ENCODE measurements at regions not wholly inside any gene's neighbourhood (a gene's known extent, or its start where the extent isn't known, plus 50 kb on each side); places are given as distances from the start of the nearest gene placed in this dataset.

DNA sequence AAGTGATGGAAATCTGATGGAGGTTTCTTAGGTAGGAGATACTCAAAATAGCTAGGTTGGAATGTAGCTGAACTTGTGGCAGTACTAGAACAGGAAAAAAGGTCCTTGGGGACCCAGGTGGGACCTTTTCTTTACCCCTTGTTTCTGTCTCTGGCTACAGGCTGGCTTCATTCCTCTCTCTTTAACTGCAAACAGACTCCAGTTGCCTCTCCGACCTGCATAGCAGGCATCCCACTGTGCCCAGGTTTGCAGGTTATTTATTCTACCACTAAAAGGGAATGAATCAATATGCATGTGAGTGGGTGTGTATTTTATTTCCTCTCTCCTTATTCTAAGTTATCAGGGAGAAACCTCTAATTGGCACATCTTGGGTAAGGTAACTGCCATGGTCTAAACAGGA lies 758.1 kb downstream of the MED13L start:
- H3K27ac ChIP-seq (ENCODE audit: low read depth, low read length) = no peak overlapping the region
- WGBS, 3 donors = 63 to 93% (median 85%) methylated on average over 1 of the region's 1 CpG

DNA sequence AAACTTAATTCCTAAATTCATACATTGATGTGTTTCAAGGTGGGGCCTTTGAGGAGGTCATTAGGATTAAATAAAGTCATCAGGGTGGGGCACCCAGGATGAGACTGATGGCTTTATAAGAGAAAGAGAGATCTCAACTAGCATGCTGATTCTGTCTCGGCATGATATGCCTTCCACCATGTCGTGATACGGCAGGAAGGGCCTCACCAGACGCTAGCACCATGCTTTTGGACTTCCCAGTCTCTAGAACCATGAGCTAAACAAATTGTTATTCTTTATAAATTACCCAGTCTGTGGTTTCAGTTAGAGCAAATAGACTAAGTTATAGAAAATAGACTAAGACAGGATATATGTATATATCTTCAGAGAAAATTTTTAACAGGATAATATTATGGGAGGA lies 759.6 kb downstream of the MED13L start:
- WGBS, 3 donors = 74 to 90% (median 78%) methylated on average over 4 of the region's 4 CpGs

GRCh38 chr12:115511986-115512711 lies 765.3 kb downstream of the MED13L start:
- H3K27ac ChIP-seq (ENCODE audit: low read depth, low read length) = no peak overlapping the region

More for the DNA sequence above, 759.6 kb downstream of the MED13L start:
- no peak overlapping the region for H3K27ac ChIP-seq (ENCODE audit: low read depth, low read length)

GRCh38 chr12:115511305-115511704 lies 766.2 kb downstream of the MED13L start:
- WGBS, 3 donors = 45 to 87% (median 55%) methylated on average over 2 of the region's 2 CpGs
- H3K27ac ChIP-seq (ENCODE audit: low read depth, low read length) = no peak overlapping the region

DNA sequence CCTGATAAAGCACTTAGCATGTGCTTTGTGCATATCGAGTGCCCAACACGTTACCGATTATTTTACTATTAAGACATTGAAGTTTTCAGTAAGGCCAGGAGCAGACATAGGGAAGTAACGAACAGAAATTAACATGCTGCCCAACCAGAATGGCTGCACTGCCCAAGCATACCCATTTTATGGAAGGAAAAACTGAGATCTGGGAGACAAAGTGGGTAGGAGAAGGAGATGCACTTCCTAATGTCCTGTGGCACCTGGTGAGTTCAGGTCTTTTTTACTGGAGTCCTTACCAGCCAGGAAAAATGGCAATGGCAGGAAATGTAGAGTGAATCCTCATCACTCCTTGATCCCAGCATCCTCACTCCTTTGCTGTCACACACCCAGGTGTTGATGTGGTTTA lies 768.5 kb downstream of the MED13L start:
- WGBS, 3 donors = 82 to 95% (median 94%) methylated on average over 4 of the region's 4 CpGs
- no peak overlapping the region for H3K27ac ChIP-seq (ENCODE audit: low read depth, low read length)

DNA sequence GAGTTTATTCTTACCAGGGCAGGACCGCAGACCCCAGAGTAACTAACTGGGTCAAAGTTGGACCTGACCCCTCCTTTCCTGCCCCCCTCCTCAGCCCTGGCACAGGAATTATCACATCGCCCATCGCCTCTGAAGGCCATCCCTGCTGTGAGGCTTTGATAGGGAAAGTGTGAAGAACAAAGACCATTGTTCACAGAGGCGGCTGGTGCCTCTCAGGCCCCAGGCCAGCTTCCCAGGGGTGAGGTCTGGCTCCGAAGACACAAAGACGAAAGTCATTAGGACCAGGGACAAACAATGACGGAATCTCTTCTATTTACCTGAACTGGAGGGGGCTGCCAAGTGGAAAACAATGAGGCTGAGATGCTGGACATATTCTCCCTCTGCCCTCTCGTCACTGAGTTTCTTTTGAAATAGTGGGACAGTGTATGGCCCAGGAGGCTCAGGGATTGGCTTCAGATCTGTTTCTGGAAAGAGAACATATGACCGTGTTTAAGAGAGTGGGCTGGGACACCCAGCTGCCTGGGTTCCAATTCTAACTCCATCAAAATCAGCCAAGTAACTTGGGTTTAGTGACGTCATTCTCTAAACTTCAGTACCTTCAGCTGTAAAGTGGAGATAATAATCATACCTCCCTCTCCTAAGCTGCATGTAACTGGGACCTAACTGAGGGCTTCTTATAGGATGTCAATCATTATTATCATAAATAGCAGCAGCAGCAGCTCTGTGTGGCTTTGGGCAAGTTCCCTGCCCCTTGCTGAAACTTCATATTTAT lies 769.4 kb downstream of the MED13L start:
- WGBS, 3 donors = 27 to 75% (median 69%) methylated on average over 10 of the region's 10 CpGs
- no peak overlapping the region for H3K27ac ChIP-seq (ENCODE audit: low read depth, low read length)

GRCh38 chr12:115507560-115507889 lies 770.0 kb downstream of the MED13L start:
- no peak overlapping the region for H3K27ac ChIP-seq (ENCODE audit: low read depth, low read length)
- 57 to 88% (median 86%) methylated on average over 5 of the region's 5 CpGs for WGBS, 3 donors

DNA sequence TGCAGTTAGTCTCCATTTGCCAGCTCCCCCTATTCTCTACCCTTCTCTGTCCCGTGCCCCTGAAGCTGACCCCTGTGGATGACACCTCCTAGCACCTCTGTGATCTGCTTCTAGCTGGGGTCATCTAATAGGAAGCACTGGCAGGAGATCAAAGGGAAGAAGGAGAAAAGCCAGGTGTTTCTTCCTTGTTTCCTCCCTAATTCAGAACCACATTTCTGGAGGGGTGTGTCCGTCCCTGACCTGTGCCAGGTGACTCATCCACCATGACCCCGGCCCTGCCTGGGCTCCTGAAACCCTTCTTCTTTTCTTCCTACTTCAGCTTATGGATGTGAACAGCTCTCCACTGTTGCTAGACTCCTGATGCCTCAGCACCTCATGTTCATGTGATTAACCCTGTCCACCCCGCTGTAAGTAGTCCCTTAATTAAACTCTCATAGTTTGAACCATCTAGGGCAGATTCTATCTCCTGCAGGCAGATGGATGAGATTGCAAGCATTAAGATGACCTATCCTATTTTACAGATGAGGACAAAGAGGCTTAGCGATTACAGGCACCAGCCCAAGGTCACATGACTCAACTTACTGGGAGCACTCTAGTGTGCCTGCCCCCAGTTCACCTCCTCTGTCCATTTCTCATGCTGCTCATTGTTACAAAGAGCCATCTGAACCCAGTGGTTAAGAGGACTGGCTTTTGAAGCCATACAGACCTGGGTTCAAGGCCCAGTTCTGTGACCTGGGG lies 770.5 kb downstream of the MED13L start:
- WGBS, 3 donors = 47 to 81% (median 77%) methylated on average over 5 of the region's 5 CpGs

DNA sequence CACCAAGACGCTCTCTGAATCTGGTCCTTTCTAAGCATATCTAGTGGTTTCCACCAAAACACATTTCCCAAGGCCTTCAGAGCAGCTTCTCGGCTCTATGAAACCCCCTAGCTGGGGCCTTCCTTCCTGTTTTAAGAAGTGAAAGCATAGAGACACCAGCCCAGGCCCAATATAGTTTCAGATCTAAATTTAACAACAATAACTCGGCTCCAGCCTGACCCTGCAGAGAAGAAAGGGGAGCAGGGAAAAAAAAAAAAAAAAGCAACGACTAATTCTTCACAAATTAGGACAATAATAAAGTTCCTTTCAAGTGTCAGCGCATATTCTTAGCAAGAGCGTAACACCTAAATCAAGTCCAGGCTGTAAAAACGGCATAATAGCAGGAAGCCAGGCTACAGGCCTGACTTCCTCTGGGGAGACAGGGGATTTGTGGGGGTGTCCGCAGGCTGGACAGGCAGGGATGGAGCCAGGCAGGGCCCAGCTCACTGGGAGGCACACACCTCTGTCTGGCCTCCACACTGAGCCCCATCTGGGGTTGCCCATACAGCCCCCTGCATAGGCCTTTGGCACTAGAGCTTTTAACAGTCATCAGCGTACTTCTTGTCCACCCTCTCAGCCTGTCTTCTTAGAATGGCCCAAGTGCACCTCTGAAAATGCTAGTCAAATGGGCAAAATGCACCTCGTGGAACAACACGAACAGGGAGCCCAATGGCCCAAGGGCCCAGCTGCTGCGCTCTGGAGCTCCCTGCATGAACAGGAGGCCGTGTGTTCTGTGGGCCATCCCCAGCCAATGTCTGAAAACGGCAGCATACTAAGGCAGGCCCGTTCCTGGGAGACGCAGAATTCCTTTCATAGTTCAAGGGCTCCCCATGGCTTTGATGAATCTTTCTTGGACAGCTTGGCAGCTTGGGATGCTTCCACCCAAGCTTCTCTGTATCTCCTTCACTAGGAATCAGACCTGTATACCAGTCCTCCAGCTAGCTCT lies 772.9 kb downstream of the MED13L start:
- no peak overlapping the region for H3K27ac ChIP-seq (ENCODE audit: low read depth, low read length)
- 54 to 74% (median 54%) methylated on average over 16 of the region's 16 CpGs for WGBS, 3 donors

More for the DNA sequence above, 770.5 kb downstream of the MED13L start:
- no peak overlapping the region for H3K27ac ChIP-seq (ENCODE audit: low read depth, low read length)

GRCh38 chr12:115500872-115501271 lies 776.6 kb downstream of the MED13L start:
- no peak overlapping the region for H3K27ac ChIP-seq (ENCODE audit: low read depth, low read length)
- WGBS, 3 donors = 59 to 78% (median 72%) methylated on average over 4 of the region's 4 CpGs

DNA sequence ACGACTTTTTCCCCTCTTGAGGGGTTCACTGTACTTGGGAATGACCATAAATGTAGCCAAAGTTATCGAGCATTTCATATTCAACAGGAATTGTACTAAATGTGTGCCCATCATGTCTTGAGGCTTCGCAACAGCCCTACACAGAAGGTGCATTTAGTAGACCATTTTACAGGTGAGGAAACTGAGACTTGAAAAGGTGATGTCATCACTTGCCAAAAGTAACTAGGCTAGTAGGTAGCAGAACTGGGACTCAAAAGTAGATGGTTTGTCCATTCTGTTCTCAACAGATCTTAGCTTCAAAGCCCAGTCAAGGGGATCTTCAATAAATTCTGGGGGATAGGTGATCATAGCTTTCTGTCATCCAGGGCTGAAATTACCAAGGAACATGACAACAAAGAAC lies 782.2 kb downstream of the MED13L start:
- H3K27ac ChIP-seq (ENCODE audit: low read depth, low read length) = no peak overlapping the region
- 73 to 91% (median 90%) methylated on average over 3 of the region's 3 CpGs for WGBS, 3 donors

- no peak overlapping the region for H3K27ac ChIP-seq (ENCODE audit: low read depth, low read length)
- WGBS, 3 donors = 0 to 92% (median 0%) methylated on average over 2 of the region's 2 CpGs
Observed at GRCh38 chr12:115492553-115492952, 784.9 kb downstream of the MED13L start.

GRCh38 chr12:115491511-115492250 lies 785.8 kb downstream of the MED13L start:
- WGBS, 3 donors = 53 to 68% (median 65%) methylated on average over 8 of the region's 8 CpGs
- H3K27ac ChIP-seq (ENCODE audit: low read depth, low read length) = no peak overlapping the region

DNA sequence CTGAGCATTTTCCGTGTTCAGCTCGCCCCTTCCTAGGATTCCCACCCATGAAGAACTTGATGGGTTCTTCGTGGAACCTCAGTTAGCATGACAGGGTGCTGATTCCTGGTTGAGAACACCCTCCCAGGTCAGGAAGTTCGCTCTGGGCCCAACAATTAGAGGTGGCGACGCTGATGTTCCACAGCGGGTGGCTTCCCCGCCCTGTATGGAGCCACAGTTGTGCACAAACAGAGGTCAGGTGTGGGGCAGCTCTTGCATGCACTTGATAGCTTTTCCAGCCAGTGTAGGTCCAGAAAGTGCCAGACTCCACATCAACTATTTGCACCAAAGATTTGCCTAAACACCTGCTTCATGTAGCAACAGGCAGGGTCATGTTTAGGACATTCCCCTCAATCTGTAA lies 788.2 kb downstream of the MED13L start:
- 70 to 88% (median 79%) methylated on average over 8 of the region's 8 CpGs for WGBS, 3 donors
- no peak overlapping the region for H3K27ac ChIP-seq (ENCODE audit: low read depth, low read length)

GRCh38 chr12:115485967-115486366 lies 791.5 kb downstream of the MED13L start:
- WGBS, 3 donors = 30 to 80% (median 67%) methylated on average over 6 of the region's 6 CpGs
- no peak overlapping the region for H3K27ac ChIP-seq (ENCODE audit: low read depth, low read length)

DNA sequence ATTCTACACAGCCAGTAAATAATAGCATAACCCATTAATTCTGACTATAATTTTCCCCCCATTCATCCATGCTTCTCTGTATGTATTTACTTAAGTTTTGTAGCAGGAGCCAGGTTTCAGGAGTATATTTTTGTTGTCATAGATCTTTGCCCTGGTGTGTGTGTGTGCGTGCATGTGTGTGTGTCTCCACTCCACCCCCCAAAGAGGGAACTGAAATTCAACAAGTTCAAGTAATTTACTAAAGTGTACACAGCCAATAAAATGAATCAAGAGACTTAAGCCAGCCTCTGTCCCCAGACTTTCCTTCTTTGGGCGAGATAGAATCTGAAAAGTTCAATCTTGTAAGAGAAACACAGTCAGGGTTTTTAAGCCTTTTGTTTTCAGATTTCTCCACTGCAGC lies 792.0 kb downstream of the MED13L start:
- H3K27ac ChIP-seq (ENCODE audit: low read depth, low read length) = no peak overlapping the region

DNA sequence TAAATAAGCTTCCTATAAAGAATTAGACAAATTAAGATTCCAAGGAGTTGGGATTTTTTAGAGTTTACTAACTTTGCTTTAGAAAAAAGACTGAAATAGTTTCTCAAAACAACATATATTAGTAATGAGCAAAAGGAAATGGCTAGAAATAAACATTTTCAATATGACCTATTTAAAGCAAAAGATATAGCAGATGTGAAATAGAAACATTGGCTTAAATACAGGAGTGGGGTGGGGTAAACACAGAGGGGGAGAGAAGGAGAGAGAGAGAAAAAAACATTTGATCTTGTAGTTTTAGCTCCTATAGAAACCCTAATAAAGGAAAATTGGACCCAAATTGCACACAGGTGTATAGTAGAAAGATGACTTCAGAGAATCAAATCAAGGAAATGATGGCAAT lies 794.5 kb downstream of the MED13L start:
- no peak overlapping the region for H3K27ac ChIP-seq (ENCODE audit: low read depth, low read length)

More for the DNA sequence above, 792.0 kb downstream of the MED13L start:
- 64 to 91% (median 86%) methylated on average over 2 of the region's 2 CpGs for WGBS, 3 donors

- H3K27ac ChIP-seq (ENCODE audit: low read depth, low read length) = no peak overlapping the region
- WGBS, 3 donors = 85 to 91% (median 87%) methylated on average over 2 of the region's 2 CpGs
Observed at GRCh38 chr12:115481141-115481540, 796.4 kb downstream of the MED13L start.

Measured in adipose tissue (tissue), 3 donors.